OCI-LY1 (cell line): ENCODE measurements at regions not wholly inside any gene's neighbourhood (a gene's known extent, or its start where the extent isn't known, plus 50 kb on each side); places are given as distances from the start of the nearest gene placed in this dataset.

ENCODE experiments used
- H2AFZ ChIP-seq: fragments of 200-600 bp; sonication (generic), shearing (Covaris generic); 2 replicates; pipeline ENCODE4 v1.6.0; 2014; ENCODE audit warnings: antibody characterized with exemption, mild to moderate bottlenecking, low read length
- H3F3A ChIP-seq: fragments of 200-600 bp; sonication (generic), shearing (Covaris generic); 2 replicates; pipeline ENCODE4 v1.6.0; 2014; ENCODE audit warnings: mild to moderate bottlenecking, antibody characterized with exemption, low read length, moderate library complexity; ENCODE audit not compliant: insufficient read depth
- H3K27ac ChIP-seq: fragments of 200-600 bp; sonication (generic); 2 replicates; pipeline ENCODE4 v1.5.1; 2014; ENCODE audit warnings: low read length, mixed run types, mild to moderate bottlenecking, low read depth; ENCODE audit not compliant: poor library complexity, severe bottlenecking
- H3K27me3 ChIP-seq: fragments of 200-600 bp; sonication (generic); 2 replicates; pipeline ENCODE4 v1.6.0; 2014; ENCODE audit warnings: antibody characterized with exemption, mild to moderate bottlenecking, low read length, moderate library complexity; ENCODE audit not compliant: insufficient read depth
- H3K36me3 ChIP-seq: fragments of 200-600 bp; sonication (generic); 2 replicates; pipeline ENCODE4 v1.6.1; 2014; ENCODE audit warnings: mild to moderate bottlenecking, antibody characterized with exemption, low read length, moderate library complexity, mixed read lengths; ENCODE audit not compliant: insufficient read depth
- H3K4me1 ChIP-seq: fragments of 200-600 bp; sonication (generic); 2 replicates; pipeline ENCODE4 v1.5.1; 2014; ENCODE audit warnings: mild to moderate bottlenecking, low read length, moderate library complexity; ENCODE audit not compliant: insufficient read depth, severe bottlenecking
- H3K4me2 ChIP-seq: fragments of 200-600 bp; sonication (generic), shearing (Covaris generic); 2 replicates; pipeline ENCODE4 v1.6.1; 2014; ENCODE audit warnings: low read length
- H3K4me3 ChIP-seq: fragments of 200-600 bp; sonication (generic); 2 replicates; pipeline ENCODE4 v1.5.1; 2014; ENCODE audit warnings: low read length, low read depth, mild to moderate bottlenecking, mixed read lengths; ENCODE audit not compliant: poor library complexity, severe bottlenecking
- H3K79me2 ChIP-seq: fragments of 200-600 bp; shearing (Covaris generic); 2 replicates; pipeline ENCODE4 v1.6.1; 2016; ENCODE audit warnings: mixed run types, low read length, mixed read lengths; ENCODE audit not compliant: insufficient read depth
- H3K9ac ChIP-seq: fragments of 200-600 bp; sonication (generic), shearing (Covaris generic); 2 replicates; pipeline ENCODE4 v1.6.1; 2014; ENCODE audit warnings: mild to moderate bottlenecking, low read length, mixed read lengths
- H3K9me2 ChIP-seq: fragments of 200-600 bp; sonication (generic), shearing (Covaris generic); 2 replicates; pipeline ENCODE4 v1.6.1; 2014; ENCODE audit warnings: low read depth, mild to moderate bottlenecking, low read length, mixed read lengths
- H3K9me3 ChIP-seq: fragments of 200-600 bp; shearing (Covaris generic); 2 replicates; pipeline ENCODE4 v1.6.1; 2014; ENCODE audit warnings: low read length, mixed read lengths
- H4K20me1 ChIP-seq: fragments of 200-600 bp; sonication (generic), shearing (Covaris generic); 2 replicates; pipeline ENCODE4 v1.6.0; 2016; ENCODE audit warnings: mild to moderate bottlenecking, low read length; ENCODE audit not compliant: insufficient read depth
- EZH2 ChIP-seq: fragments of 200-600 bp; sonication (generic), shearing (Covaris generic); IDR thresholded peaks from 2 replicates; pipeline ENCODE4 v1.8.0; 2017; ENCODE audit warnings: borderline replicate concordance, mixed run types, mild to moderate bottlenecking, antibody characterized with exemption, low read length, moderate library complexity, mixed read lengths
- TF ChIP-seq, protein P1 (sequence below): fragments of 200-600 bp; sonication (generic), shearing (Covaris generic); IDR thresholded peaks from 2 replicates; pipeline ENCODE4 v1.5.1; 2017; ENCODE audit warnings: mild to moderate bottlenecking, antibody characterized with exemption, low read length, moderate library complexity, mixed read lengths

DNA sequence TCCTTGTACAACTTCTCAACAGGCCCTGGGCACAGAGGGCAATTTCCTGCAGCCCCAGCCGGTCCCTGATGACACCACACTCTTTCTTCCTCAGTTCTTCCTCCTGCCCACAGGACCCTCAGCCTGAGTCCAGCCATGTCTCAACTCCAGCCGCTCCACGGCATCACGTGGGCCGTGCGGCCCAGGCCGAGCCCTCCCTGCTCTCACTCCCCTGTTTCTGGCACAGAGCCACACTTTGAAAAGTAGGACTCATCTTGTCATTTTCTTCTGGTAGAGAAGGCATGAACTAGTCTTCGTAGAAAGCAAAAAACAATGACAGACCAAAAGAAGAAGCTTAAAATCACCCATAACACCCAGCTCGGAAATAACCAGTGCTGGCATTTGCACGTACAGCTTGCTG is 404.7 kb upstream of the IRX1 start:
- Histone ChIP-seq H3K4me3 (no peak overlapping the region), H3K36me3 (no peaks in the 10 kb centered on the region), H3K4me1 (no peaks in the 10 kb centered on the region), H3K9me3 (no peaks in the 10 kb centered on the region), H3K9me2 (no peaks in the 10 kb centered on the region), H3K4me2 (no peak overlapping the region), H4K20me1 (no peaks in the 10 kb centered on the region), H3K9ac (no peak overlapping the region), H2AFZ (no peak overlapping the region), H3K27ac (no peak overlapping the region), H3F3A (no peaks in the 10 kb centered on the region), H3K27me3 (no peaks in the 10 kb centered on the region), H3K79me2 (no peaks in the 10 kb centered on the region)
- TF ChIP-seq EZH2, result no peak
- TF ChIP-seq, protein P1, sequence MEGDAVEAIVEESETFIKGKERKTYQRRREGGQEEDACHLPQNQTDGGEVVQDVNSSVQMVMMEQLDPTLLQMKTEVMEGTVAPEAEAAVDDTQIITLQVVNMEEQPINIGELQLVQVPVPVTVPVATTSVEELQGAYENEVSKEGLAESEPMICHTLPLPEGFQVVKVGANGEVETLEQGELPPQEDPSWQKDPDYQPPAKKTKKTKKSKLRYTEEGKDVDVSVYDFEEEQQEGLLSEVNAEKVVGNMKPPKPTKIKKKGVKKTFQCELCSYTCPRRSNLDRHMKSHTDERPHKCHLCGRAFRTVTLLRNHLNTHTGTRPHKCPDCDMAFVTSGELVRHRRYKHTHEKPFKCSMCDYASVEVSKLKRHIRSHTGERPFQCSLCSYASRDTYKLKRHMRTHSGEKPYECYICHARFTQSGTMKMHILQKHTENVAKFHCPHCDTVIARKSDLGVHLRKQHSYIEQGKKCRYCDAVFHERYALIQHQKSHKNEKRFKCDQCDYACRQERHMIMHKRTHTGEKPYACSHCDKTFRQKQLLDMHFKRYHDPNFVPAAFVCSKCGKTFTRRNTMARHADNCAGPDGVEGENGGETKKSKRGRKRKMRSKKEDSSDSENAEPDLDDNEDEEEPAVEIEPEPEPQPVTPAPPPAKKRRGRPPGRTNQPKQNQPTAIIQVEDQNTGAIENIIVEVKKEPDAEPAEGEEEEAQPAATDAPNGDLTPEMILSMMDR, result no peak

DNA sequence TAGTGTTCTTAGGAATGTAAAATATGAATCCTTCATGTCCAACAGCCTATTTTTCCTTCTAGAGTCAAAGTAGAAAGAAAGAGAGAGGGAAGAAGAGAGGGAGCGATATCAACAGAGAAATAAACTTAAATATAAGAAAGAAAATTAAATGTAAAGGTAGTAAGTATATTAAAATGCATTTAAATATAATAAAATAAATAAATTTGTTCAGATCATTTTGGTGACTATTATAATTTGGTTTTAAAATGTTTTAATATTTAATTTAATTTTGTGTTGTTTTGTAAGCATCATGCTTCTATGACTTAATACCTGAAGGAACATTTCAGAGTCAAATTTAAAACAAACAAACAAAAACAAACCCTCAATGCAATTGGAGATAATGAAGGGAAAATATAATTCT is 405.2 kb upstream of the IRX1 start:
- Histone ChIP-seq H3K27me3 (no peaks in the 10 kb centered on the region), H3F3A (no peaks in the 10 kb centered on the region), H3K27ac (no peak overlapping the region)

DNA sequence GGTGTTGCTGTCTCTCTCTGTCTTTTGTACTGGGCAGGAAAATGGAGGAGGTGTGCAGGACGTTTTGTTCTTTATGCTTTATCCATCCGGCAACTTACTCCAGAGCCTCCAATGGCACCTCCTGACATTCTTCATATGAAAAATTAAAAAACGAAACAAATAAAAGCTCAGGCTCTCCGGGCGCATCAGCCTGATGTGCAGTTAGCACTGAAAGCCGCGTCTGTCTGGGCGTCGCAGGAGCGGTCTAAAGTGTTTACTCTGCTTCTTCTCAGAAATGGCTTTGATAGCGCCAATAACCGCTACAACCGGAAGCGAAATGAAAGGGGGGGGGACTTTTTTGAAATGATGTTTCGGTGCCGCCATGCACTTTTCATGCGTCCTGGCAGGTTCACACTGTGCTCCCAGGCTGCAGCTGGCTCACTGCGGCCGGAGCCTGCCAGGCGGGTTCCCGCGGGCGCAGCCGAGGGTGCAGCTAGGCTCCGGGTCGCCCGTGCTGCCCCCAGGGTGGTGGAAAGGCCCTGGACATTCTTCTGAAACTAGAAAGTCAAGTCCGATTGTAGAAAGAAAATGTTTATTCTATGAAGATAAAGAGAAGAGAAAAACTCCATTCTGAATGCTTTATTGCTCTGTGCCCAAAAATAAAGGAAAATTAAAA is 407.7 kb upstream of the IRX1 start:
- TF ChIP-seq, protein P1, result no peak
- TF ChIP-seq EZH2, result no peak
- Histone ChIP-seq H3K9me3 (no peaks in the 10 kb centered on the region), H3K79me2 (no peaks in the 10 kb centered on the region), H3F3A (no peaks in the 10 kb centered on the region), H3K9me2 (no peaks in the 10 kb centered on the region), H3K27me3 (0 out of 2 replicates have a peak, but pooled peaks cover 3% of the 10 kb centered on the region), H3K27ac (no peak overlapping the region), H4K20me1 (no peaks in the 10 kb centered on the region), H3K4me3 (no peak overlapping the region), H3K36me3 (no peaks in the 10 kb centered on the region), H3K4me1 (no peaks in the 10 kb centered on the region), H3K4me2 (no peak overlapping the region), H2AFZ (no peak overlapping the region), H3K9ac (no peak overlapping the region)

More for the DNA sequence above, 405.2 kb upstream of the IRX1 start:
- H2AFZ ChIP-seq, result no peak overlapping the region
- no peaks in the 10 kb centered on the region for H3K9me3 ChIP-seq
- H3K4me3 ChIP-seq, result no peak overlapping the region
- H4K20me1 ChIP-seq, result no peaks in the 10 kb centered on the region
- H3K9me2 ChIP-seq, result no peaks in the 10 kb centered on the region
- H3K4me1 ChIP-seq, result no peaks in the 10 kb centered on the region
- no peak overlapping the region for H3K9ac ChIP-seq
- H3K79me2 ChIP-seq, result no peaks in the 10 kb centered on the region
- no peak for TF ChIP-seq EZH2
- TF ChIP-seq, protein P1, result no peak
- H3K4me2 ChIP-seq, result no peak overlapping the region
- H3K36me3 ChIP-seq, result no peaks in the 10 kb centered on the region
